Kidney epithelial cell (primary cell): ENCODE measurements at regions not wholly inside any gene's neighbourhood (a gene's known extent, or its start where the extent isn't known, plus 50 kb on each side); places are given as distances from the start of the nearest gene placed in this dataset.

ENCODE experiments used
- DNase-seq: peaks from one replicate; pipeline ENCODE4 v3.0.0-alpha.2; 2010; ENCODE audit warnings: low read depth
- H3K27me3 ChIP-seq: 2 replicates; pipeline ENCODE4 v1.6.0; 2011; ENCODE audit warnings: low read length; ENCODE audit not compliant: control insufficient read depth, insufficient read depth
- H3K36me3 ChIP-seq: 2 replicates; pipeline ENCODE4 v1.5.1; 2011; ENCODE audit warnings: low read length; ENCODE audit not compliant: control insufficient read depth, insufficient read depth
- H3K4me3 ChIP-seq: 2 replicates; pipeline ENCODE4 v1.5.1; 2011; ENCODE audit warnings: low read depth, mild to moderate bottlenecking, control low read depth, low read length
- TF ChIP-seq, protein P1 (sequence below): IDR thresholded peaks from 2 replicates; pipeline ENCODE4 v1.5.1; 2011; ENCODE audit warnings: mild to moderate bottlenecking, moderate library complexity, low read length, control low read depth, inconsistent platforms; ENCODE audit not compliant: insufficient read depth, poor library complexity, severe bottlenecking

GRCh38 chr3:135622215-135622614 lies 343.3 kb upstream of the PPP2R3A start:
- H3K27me3 ChIP-seq = no peaks in the 10 kb centered on the region
- TF ChIP-seq, protein P1, sequence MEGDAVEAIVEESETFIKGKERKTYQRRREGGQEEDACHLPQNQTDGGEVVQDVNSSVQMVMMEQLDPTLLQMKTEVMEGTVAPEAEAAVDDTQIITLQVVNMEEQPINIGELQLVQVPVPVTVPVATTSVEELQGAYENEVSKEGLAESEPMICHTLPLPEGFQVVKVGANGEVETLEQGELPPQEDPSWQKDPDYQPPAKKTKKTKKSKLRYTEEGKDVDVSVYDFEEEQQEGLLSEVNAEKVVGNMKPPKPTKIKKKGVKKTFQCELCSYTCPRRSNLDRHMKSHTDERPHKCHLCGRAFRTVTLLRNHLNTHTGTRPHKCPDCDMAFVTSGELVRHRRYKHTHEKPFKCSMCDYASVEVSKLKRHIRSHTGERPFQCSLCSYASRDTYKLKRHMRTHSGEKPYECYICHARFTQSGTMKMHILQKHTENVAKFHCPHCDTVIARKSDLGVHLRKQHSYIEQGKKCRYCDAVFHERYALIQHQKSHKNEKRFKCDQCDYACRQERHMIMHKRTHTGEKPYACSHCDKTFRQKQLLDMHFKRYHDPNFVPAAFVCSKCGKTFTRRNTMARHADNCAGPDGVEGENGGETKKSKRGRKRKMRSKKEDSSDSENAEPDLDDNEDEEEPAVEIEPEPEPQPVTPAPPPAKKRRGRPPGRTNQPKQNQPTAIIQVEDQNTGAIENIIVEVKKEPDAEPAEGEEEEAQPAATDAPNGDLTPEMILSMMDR = no peak
- H3K36me3 ChIP-seq = no peaks in the 10 kb centered on the region
- no peak overlapping the region for H3K4me3 ChIP-seq
- no peak for DNase-seq

GRCh38 chr3:135622656-135623055 lies 342.9 kb upstream of the PPP2R3A start:
- Histone ChIP-seq H3K27me3 (no peaks in the 10 kb centered on the region), H3K36me3 (no peaks in the 10 kb centered on the region), H3K4me3 (no peak overlapping the region)
- DNase-seq = no peak
- TF ChIP-seq, protein P1 = no peak

- TF ChIP-seq, protein P1 = no peak
- Histone ChIP-seq H3K4me3 (no peak overlapping the region), H3K27me3 (no peaks in the 10 kb centered on the region), H3K36me3 (no peaks in the 10 kb centered on the region)
- no peak for DNase-seq
Measured at GRCh38 chr3:135623558-135623957, 342.0 kb upstream of the PPP2R3A start.

DNA sequence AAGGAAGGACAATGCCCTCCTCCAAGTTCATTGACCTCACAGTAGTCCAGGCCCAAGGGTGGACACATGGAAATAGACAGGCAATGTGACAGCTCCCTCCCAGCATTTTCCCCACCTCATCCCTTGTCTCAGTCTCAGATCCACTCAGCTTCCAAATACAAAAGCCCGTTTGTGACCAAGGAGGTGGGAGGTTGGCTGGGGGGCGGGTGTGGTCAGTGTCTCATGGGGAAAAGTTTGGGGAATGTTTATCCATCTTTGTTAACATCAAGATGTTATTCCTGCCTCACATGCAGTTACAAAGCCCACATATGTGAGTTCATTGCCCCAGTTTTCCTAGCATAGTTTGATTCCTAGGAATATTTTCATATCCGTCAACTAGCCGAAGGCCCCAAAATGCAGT lies 338.5 kb upstream of the PPP2R3A start:
- TF ChIP-seq, protein P1 = no peak
- no peak overlapping the region for H3K4me3 ChIP-seq
- no peak for DNase-seq
- H3K27me3 ChIP-seq = no peaks in the 10 kb centered on the region
- no peaks in the 10 kb centered on the region for H3K36me3 ChIP-seq

- Histone ChIP-seq H3K36me3 (no peaks in the 10 kb centered on the region), H3K27me3 (no peaks in the 10 kb centered on the region), H3K4me3 (no peak overlapping the region)
- TF ChIP-seq, protein P1 = no peak
- DNase-seq = no peak
Measured at GRCh38 chr3:135629701-135630408, 335.7 kb upstream of the PPP2R3A start.

GRCh38 chr3:135632556-135633065 lies 332.9 kb upstream of the PPP2R3A start:
- TF ChIP-seq, protein P1 = no peak
- H3K27me3 ChIP-seq = peaks cover 3% of the 10 kb centered on the region

More at GRCh38 chr3:135632556-135633065, 332.9 kb upstream of the PPP2R3A start:
- no peak for DNase-seq
- H3K36me3 ChIP-seq = no peaks in the 10 kb centered on the region
- H3K4me3 ChIP-seq = no peak overlapping the region
